Mesothelial cell of epicardium (in vitro differentiated cells): ENCODE measurements at regions not wholly inside any gene's neighbourhood (a gene's known extent, or its start where the extent isn't known, plus 50 kb on each side); places are given as distances from the start of the nearest gene placed in this dataset.

Experiments
- DNase-seq, 2 experiments: peaks; one replicate each; pipeline ENCODE4 v3.0.0; 2021; ENCODE audit warnings: low spot score in 2 of 2; ENCODE audit not compliant: unreplicated experiment in 2 of 2
- H3K27ac Mint-ChIP-seq: 2 replicates; pipeline ENCODE4 v1.8.0; 2021; ENCODE audit warnings: mixed read lengths
- H3K27me3 Mint-ChIP-seq: 2 replicates; pipeline ENCODE4 v1.8.0; 2021; ENCODE audit warnings: low read depth, mixed read lengths
- H3K36me3 Mint-ChIP-seq: 2 replicates; pipeline ENCODE4 v1.8.0; 2021; ENCODE audit warnings: mixed read lengths
- H3K4me1 Mint-ChIP-seq: 2 replicates; pipeline ENCODE4 v1.8.0; 2021; ENCODE audit warnings: mixed read lengths
- H3K4me3 Mint-ChIP-seq: 2 replicates; pipeline ENCODE4 v1.8.0; 2021; ENCODE audit warnings: mild to moderate bottlenecking, moderate library complexity, mixed read lengths
- H3K9me3 Mint-ChIP-seq: 2 replicates; pipeline ENCODE4 v1.8.0; 2021; ENCODE audit warnings: mixed read lengths
- TF ChIP-seq, protein P1 (sequence below): fragments of 200-600 bp; sonication (generic); IDR thresholded peaks from one replicate; pipeline ENCODE4 v1.5.0; 2021; ENCODE audit warnings: antibody characterized with exemption; ENCODE audit not compliant: unreplicated experiment

DNA sequence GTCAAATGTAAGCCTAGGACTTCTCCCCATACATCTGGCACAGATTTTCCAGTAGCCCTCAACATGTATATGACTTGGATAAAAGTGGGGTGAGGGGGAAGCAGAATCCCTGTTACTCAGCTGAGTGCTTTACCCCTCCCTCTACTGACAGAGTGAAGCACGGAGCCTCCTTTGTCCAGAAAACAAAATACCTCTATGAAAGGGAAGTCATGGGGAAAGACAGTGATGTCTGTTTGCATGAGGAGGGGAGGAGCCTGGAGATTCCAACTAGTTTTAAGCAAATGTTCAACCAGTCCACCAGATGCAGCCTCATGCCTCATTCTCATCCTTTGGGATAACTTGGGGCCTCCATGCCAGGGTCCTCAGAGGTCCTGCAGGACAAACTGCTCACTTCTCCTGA is 203.9 kb downstream of the SMAD2 start:
- Mint-ChIP-seq H3K4me3 (no peak overlapping the region), H3K9me3 (no peaks in the 10 kb centered on the region), H3K36me3 (no peaks in the 10 kb centered on the region), H3K27me3 (peaks cover 75% of the 10 kb centered on the region), H3K4me1 (no peaks in the 10 kb centered on the region), H3K27ac (no peak overlapping the region)
- TF ChIP-seq, protein P1, sequence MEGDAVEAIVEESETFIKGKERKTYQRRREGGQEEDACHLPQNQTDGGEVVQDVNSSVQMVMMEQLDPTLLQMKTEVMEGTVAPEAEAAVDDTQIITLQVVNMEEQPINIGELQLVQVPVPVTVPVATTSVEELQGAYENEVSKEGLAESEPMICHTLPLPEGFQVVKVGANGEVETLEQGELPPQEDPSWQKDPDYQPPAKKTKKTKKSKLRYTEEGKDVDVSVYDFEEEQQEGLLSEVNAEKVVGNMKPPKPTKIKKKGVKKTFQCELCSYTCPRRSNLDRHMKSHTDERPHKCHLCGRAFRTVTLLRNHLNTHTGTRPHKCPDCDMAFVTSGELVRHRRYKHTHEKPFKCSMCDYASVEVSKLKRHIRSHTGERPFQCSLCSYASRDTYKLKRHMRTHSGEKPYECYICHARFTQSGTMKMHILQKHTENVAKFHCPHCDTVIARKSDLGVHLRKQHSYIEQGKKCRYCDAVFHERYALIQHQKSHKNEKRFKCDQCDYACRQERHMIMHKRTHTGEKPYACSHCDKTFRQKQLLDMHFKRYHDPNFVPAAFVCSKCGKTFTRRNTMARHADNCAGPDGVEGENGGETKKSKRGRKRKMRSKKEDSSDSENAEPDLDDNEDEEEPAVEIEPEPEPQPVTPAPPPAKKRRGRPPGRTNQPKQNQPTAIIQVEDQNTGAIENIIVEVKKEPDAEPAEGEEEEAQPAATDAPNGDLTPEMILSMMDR, result no peak
- DNase-seq, result no peak

DNA sequence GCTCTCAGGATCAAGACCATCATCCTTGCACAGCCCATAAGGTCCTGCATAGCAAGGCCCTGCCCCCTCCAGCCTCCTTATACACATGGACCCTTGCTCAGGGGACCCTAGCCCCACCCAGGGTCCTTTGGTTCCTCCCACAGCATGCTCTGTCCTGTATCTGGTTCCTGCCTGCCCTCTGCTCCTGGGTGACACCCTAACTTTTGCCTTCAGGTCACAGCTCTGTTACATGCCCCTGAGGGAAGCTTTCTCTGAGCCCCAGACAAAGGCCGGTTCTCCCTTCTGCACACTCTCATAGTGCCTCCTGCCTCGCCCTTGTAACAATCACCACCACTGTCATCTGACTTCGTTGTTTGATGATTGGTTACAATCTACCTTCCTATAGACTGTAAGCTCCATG is 204.8 kb downstream of the SMAD2 start:
- no peaks in the 10 kb centered on the region for H3K9me3 Mint-ChIP-seq
- H3K4me1 Mint-ChIP-seq, result no peaks in the 10 kb centered on the region

DNA sequence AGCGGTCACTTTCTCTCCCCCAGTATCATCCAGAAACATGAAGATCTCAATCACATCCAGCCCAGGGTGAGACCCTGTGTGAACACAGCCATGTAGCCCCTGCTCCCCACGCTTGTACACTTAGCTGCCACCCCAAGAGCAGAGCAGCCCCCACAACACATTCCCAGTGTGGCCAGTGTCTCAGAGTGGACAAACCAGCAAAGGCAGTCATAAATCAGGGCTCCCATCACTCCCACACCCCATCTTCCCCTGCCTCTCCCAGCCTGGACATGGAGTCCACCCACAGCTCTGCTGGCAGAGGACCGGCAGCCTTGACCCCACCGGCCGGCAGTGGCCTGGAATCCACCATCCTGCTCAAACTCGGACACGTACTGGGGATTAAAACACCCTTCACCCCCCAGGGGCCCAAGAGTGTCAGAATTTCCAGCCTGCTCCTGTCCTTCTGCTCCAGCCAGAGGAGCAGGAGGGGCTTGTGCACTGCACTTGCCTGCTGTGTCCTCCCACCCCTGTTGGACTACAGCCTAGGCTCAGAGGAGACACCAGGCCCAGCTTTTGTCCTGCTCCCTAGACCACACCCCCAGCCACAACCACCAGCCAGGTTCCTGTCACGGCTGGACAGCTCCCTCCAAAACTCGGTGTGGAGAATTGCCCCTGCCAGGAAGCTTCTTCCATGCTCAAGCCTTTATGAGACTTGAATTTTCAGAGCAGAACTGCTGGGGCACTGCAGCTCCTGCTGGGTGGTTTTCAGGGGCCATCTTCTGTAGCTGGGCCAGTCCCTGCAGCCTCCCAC is 206.1 kb downstream of the SMAD2 start:
- Mint-ChIP-seq H3K4me3 (no peak overlapping the region), H3K27me3 (peaks cover 72% of the 10 kb centered on the region), H3K9me3 (no peaks in the 10 kb centered on the region), H3K27ac (no peak overlapping the region), H3K36me3 (no peaks in the 10 kb centered on the region), H3K4me1 (no peaks in the 10 kb centered on the region)
- TF ChIP-seq, protein P1, result no peak
- DNase-seq, result no peak

More for the DNA sequence above, 204.8 kb downstream of the SMAD2 start:
- H3K27ac Mint-ChIP-seq, result no peak overlapping the region
- peaks cover 74% of the 10 kb centered on the region for H3K27me3 Mint-ChIP-seq
- H3K36me3 Mint-ChIP-seq, result no peaks in the 10 kb centered on the region
- TF ChIP-seq, protein P1, result no peak
- no peak overlapping the region for H3K4me3 Mint-ChIP-seq
- no peak for DNase-seq

DNA sequence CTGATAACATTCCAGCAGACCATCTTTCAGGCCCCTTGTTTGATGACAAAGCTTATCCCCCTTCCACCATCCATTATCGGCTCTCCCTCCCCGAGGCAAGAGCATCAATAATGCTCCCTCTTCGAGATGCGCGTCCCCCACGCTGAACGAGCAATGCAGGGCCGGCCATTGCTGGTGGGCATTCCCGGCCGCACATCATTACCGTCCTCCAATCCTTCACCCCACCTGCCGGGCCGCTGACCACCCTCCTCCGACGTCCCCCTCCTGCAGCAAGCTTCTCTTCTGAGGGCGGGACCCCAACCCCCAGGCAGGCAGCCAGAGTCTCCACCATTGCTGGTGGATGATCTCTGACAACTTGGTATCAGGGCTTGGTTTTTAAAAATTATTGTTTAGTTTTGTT is 208.6 kb downstream of the SMAD2 start:
- Mint-ChIP-seq H3K36me3 (no peaks in the 10 kb centered on the region), H3K27ac (no peak overlapping the region), H3K9me3 (no peaks in the 10 kb centered on the region), H3K27me3 (peaks cover 73% of the 10 kb centered on the region), H3K4me3 (no peak overlapping the region), H3K4me1 (no peaks in the 10 kb centered on the region)
- no peak for DNase-seq
- TF ChIP-seq, protein P1, result no peak

DNA sequence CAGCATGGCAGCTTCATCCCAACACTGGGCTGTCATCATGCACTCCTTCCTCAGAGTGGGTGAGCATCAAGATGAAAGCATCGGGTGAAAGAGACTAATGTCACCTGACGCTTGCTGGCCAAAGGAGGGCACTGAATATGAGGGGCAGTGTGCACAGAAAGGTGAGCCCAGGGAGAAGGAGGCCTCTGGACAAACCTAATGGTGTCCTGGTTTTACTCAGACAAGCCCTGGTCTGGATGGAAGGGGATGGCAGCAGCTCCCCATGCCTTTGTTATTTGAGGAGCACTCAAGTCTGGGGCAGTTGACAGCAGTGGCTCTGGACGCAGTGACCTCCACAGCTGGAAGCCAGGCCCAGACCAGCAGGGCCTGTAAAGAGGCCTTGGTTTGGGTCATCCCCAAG is 209.7 kb downstream of the SMAD2 start:
- H3K36me3 Mint-ChIP-seq, result no peaks in the 10 kb centered on the region
- TF ChIP-seq, protein P1, result no peak
- peaks cover 73% of the 10 kb centered on the region for H3K27me3 Mint-ChIP-seq
- H3K27ac Mint-ChIP-seq, result no peak overlapping the region
- H3K4me1 Mint-ChIP-seq, result no peaks in the 10 kb centered on the region
- no peak overlapping the region for H3K4me3 Mint-ChIP-seq
- no peak for DNase-seq
- no peaks in the 10 kb centered on the region for H3K9me3 Mint-ChIP-seq
